ENCODE measurements at regions not wholly inside any gene's neighbourhood (a gene's known extent, or its start where the extent isn't known, plus 50 kb on each side); places are given as distances from the start of the nearest gene placed in this dataset.

GRCh38 chr4:81639248-81639647 is 167.5 kb upstream of the RASGEF1B start:
- H3K27ac Mint-ChIP-seq (ENCODE audit: unreplicated experiment): no peak overlapping the region
- H3K36me3 Mint-ChIP-seq (ENCODE audit: low read depth): no peaks in the 10 kb centered on the region
- TF ChIP-seq CTCF (IDR thresholded peaks at IDR 0.05): no peak
- no peak overlapping the region for H3K4me3 Mint-ChIP-seq (ENCODE audit: unreplicated experiment)
- DNase-seq (ENCODE audit: low spot score): no peak
- no peaks in the 10 kb centered on the region for H3K4me1 Mint-ChIP-seq (ENCODE audit: low read depth)
- H3K9me3 Mint-ChIP-seq (ENCODE audit: low read depth): peaks cover 8% of the 10 kb centered on the region
- peaks cover 9% of the 10 kb centered on the region for H3K27me3 Mint-ChIP-seq (ENCODE audit: low read depth)

GRCh38 chr4:81638698-81639097 is 167.0 kb upstream of the RASGEF1B start:
- no peaks in the 10 kb centered on the region for H3K36me3 Mint-ChIP-seq (ENCODE audit: low read depth)
- no peaks in the 10 kb centered on the region for H3K4me1 Mint-ChIP-seq (ENCODE audit: low read depth)

GRCh38 chr4:81635739-81636138 is 164.0 kb upstream of the RASGEF1B start:
- Mint-ChIP-seq H3K4me3 (ENCODE audit: unreplicated experiment) (no peak overlapping the region), H3K27me3 (ENCODE audit: low read depth) (no peaks in the 10 kb centered on the region), H3K4me1 (ENCODE audit: low read depth) (peaks cover 18% of the 10 kb centered on the region), H3K9me3 (ENCODE audit: low read depth) (no peaks in the 10 kb centered on the region), H3K36me3 (ENCODE audit: low read depth) (no peaks in the 10 kb centered on the region), H3K27ac (ENCODE audit: unreplicated experiment) (no peak overlapping the region)
- DNase-seq (ENCODE audit: low spot score): no peak
- no peak for TF ChIP-seq CTCF (IDR thresholded peaks at IDR 0.05)

More at GRCh38 chr4:81638698-81639097, 167.0 kb upstream of the RASGEF1B start:
- no peak overlapping the region for H3K27ac Mint-ChIP-seq (ENCODE audit: unreplicated experiment)
- no peak overlapping the region for H3K4me3 Mint-ChIP-seq (ENCODE audit: unreplicated experiment)
- peaks cover 8% of the 10 kb centered on the region for H3K27me3 Mint-ChIP-seq (ENCODE audit: low read depth)
- DNase-seq (ENCODE audit: low spot score): no peak
- H3K9me3 Mint-ChIP-seq (ENCODE audit: low read depth): peaks cover 3% of the 10 kb centered on the region
- no peak for TF ChIP-seq CTCF (IDR thresholded peaks at IDR 0.05)

- no peaks in the 10 kb centered on the region for H3K9me3 Mint-ChIP-seq (ENCODE audit: low read depth)
- no peak overlapping the region for H3K27ac Mint-ChIP-seq (ENCODE audit: unreplicated experiment)
- H3K36me3 Mint-ChIP-seq (ENCODE audit: low read depth): no peaks in the 10 kb centered on the region
- no peaks in the 10 kb centered on the region for H3K27me3 Mint-ChIP-seq (ENCODE audit: low read depth)
- H3K4me1 Mint-ChIP-seq (ENCODE audit: low read depth): peaks cover 18% of the 10 kb centered on the region
- TF ChIP-seq CTCF (IDR thresholded peaks at IDR 0.05): no peak
- no peak overlapping the region for H3K4me3 Mint-ChIP-seq (ENCODE audit: unreplicated experiment)
- no peak for DNase-seq (ENCODE audit: low spot score)
Measured at GRCh38 chr4:81634766-81635549, 163.3 kb upstream of the RASGEF1B start.

GRCh38 chr4:81634165-81634564 is 162.5 kb upstream of the RASGEF1B start:
- H3K9me3 Mint-ChIP-seq (ENCODE audit: low read depth): no peaks in the 10 kb centered on the region
- H3K27me3 Mint-ChIP-seq (ENCODE audit: low read depth): no peaks in the 10 kb centered on the region
- peaks cover 18% of the 10 kb centered on the region for H3K4me1 Mint-ChIP-seq (ENCODE audit: low read depth)
- TF ChIP-seq CTCF (IDR thresholded peaks at IDR 0.05): no peak
- peak overlapping the region; percentile 13 for H3K27ac Mint-ChIP-seq (ENCODE audit: unreplicated experiment)
- no peak for DNase-seq (ENCODE audit: low spot score)
- H3K4me3 Mint-ChIP-seq (ENCODE audit: unreplicated experiment): no peak overlapping the region
- no peaks in the 10 kb centered on the region for H3K36me3 Mint-ChIP-seq (ENCODE audit: low read depth)

Measured in chondrocyte (in vitro differentiated cells).